ENCODE measurements at regions not wholly inside any gene's neighbourhood (a gene's known extent, or its start where the extent isn't known, plus 50 kb on each side); places are given as distances from the start of the nearest gene placed in this dataset.

DNA sequence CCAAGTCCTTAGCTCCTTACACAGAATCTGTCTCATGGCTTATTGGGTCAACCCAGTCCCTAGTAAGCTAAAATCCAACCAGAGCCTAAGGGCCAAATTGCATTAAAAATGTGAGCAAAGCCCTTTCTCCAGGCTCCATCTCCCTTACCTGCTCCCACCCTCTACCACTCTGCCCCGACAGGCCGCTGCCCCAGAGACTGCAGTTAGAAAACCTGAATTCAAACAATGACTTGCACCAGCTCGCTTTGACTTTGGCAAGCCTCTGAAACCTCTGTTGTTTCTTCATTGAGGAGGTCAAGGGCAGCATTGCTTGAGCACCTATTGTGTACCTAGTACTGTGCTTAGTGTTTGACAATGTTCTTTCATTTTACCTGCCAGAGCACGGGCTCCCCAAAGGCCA lies 188.1 kb upstream of the PMEPA1 start (continued):
- TF ChIP-seq CTBP2 (IDR thresholded peaks at IDR 0.05; ENCODE audit: borderline replicate concordance, insufficient read depth, insufficient read length, low read length) (no peak), POLR2A (IDR thresholded peaks at IDR 0.05; ENCODE audit: control extremely low read depth in 1 of 2, low read depth in 2 of 2, low read length in 2 of 2) (no peak), ZNF274 (IDR thresholded peaks at IDR 0.05; ENCODE audit: borderline replicate concordance, extremely low read depth, low read length) (no peak), SAP30 (IDR thresholded peaks at IDR 0.05; ENCODE audit: insufficient read depth, insufficient replicate concordance, low read length) (no peak)

All from H1 (cell line).